ENCODE measurements at regions not wholly inside any gene's neighbourhood (a gene's known extent, or its start where the extent isn't known, plus 50 kb on each side); places are given as distances from the start of the nearest gene placed in this dataset.

DNA sequence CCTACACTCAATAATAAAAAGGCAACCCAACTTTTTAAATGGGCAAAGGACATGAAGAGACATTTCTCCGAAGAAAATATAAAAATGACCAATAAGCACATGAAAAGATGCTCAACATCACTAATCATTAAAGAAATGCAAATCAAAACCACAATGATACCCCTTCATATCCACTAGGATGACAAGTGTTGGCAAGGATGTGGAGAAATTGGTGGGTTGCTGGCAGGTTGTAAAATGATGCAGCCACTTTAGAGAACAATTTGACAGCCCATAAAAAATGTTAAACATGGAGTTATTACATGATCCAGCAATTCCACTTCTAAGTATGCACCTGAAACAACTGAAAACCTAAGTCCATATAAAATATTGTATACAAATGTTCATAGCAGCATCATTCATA is 73.2 kb upstream of the LMO2 start:
- TF ChIP-seq YY1 (IDR thresholded peaks at IDR 0.05; ENCODE audit: low read depth) (no peak), RAD21 (IDR thresholded peaks at IDR 0.05; ENCODE audit: low read depth) (no peak), TEAD4 (IDR thresholded peaks at IDR 0.05) (no peak), TAF1 (IDR thresholded peaks at IDR 0.05; ENCODE audit: low read depth) (no peak), EP300 (IDR thresholded peaks at IDR 0.05; ENCODE audit: borderline replicate concordance) (no peak), CREB1 (IDR thresholded peaks at IDR 0.05; ENCODE audit: low read depth) (no peak), EGR1 (IDR thresholded peaks at IDR 0.05) (no peak), NFIC (IDR thresholded peaks at IDR 0.05) (no peak)
- TF ChIP-seq, protein P1, sequence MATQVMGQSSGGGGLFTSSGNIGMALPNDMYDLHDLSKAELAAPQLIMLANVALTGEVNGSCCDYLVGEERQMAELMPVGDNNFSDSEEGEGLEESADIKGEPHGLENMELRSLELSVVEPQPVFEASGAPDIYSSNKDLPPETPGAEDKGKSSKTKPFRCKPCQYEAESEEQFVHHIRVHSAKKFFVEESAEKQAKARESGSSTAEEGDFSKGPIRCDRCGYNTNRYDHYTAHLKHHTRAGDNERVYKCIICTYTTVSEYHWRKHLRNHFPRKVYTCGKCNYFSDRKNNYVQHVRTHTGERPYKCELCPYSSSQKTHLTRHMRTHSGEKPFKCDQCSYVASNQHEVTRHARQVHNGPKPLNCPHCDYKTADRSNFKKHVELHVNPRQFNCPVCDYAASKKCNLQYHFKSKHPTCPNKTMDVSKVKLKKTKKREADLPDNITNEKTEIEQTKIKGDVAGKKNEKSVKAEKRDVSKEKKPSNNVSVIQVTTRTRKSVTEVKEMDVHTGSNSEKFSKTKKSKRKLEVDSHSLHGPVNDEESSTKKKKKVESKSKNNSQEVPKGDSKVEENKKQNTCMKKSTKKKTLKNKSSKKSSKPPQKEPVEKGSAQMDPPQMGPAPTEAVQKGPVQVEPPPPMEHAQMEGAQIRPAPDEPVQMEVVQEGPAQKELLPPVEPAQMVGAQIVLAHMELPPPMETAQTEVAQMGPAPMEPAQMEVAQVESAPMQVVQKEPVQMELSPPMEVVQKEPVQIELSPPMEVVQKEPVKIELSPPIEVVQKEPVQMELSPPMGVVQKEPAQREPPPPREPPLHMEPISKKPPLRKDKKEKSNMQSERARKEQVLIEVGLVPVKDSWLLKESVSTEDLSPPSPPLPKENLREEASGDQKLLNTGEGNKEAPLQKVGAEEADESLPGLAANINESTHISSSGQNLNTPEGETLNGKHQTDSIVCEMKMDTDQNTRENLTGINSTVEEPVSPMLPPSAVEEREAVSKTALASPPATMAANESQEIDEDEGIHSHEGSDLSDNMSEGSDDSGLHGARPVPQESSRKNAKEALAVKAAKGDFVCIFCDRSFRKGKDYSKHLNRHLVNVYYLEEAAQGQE (IDR thresholded peaks at IDR 0.05; ENCODE audit: low read depth) = no peak
- TF ChIP-seq, protein P2, sequence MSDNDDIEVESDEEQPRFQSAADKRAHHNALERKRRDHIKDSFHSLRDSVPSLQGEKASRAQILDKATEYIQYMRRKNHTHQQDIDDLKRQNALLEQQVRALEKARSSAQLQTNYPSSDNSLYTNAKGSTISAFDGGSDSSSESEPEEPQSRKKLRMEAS (IDR thresholded peaks at IDR 0.05) = no peak
- TF ChIP-seq, protein P3, sequence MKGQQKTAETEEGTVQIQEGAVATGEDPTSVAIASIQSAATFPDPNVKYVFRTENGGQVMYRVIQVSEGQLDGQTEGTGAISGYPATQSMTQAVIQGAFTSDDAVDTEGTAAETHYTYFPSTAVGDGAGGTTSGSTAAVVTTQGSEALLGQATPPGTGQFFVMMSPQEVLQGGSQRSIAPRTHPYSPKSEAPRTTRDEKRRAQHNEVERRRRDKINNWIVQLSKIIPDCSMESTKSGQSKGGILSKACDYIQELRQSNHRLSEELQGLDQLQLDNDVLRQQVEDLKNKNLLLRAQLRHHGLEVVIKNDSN (IDR thresholded peaks at IDR 0.05) = no peak
